Transverse colon (tissue), 4 donors: ENCODE measurements at regions not wholly inside any gene's neighbourhood (a gene's known extent, or its start where the extent isn't known, plus 50 kb on each side); places are given as distances from the start of the nearest gene placed in this dataset.

Source experiments
- DNase-seq: peaks from one replicate; pipeline ENCODE4 v3.0.0-alpha.2; 2019
- H3K27ac ChIP-seq, 4 donors: fragments of 200-600 bp; sonication (generic); 2 replicates each; pipeline ENCODE4 v1.5.1; 2016 to 2018; ENCODE audit warnings: inconsistent platforms in 4 of 4
- H3K27me3 ChIP-seq: fragments of 200-600 bp; sonication (generic); 2 replicates; pipeline ENCODE4 v1.5.1; 2017; ENCODE audit warnings: inconsistent platforms
- H3K36me3 ChIP-seq, 4 donors: fragments of 200-600 bp; sonication (generic); 2 replicates each; pipeline ENCODE4 v1.5.1; 2017 to 2019; ENCODE audit warnings: inconsistent platforms in 4 of 4
- H3K4me1 ChIP-seq, 4 donors: fragments of 200-600 bp; sonication (generic); 2 replicates each; pipeline ENCODE4 v1.5.1; 2017 to 2020; ENCODE audit warnings: inconsistent platforms in 4 of 4
- H3K4me3 ChIP-seq, 4 donors: fragments of 200-600 bp; sonication (generic); 1 replicate in 1 of 4; 2 replicates in 3 of 4; pipeline versions ENCODE4 v1.5.1 to v1.6.1; 2017 to 2019; ENCODE audit warnings: inconsistent platforms in 4 of 4
- H3K9me3 ChIP-seq, 2 donors: fragments of 200-600 bp; sonication (generic); 2 replicates each; pipeline ENCODE4 v1.5.1; 2017 to 2019; ENCODE audit warnings: inconsistent platforms in 2 of 2
- EP300 ChIP-seq: sonication (generic); formaldehyde crosslinking; IDR thresholded peaks from one replicate; pipeline ENCODE4 v1.6.1; 2017; ENCODE audit warnings: antibody characterized with exemption, low read depth
- POLR2A ChIP-seq: fragments of 450-650 bp; IDR thresholded peaks from one replicate; pipeline ENCODE4 v1.6.1; 2016; ENCODE audit warnings: antibody characterized with exemption, mild to moderate bottlenecking, moderate library complexity
- POLR2AphosphoS5 ChIP-seq, 3 donors: sonication (generic); formaldehyde crosslinking; IDR thresholded peaks; one replicate each; pipeline ENCODE4 v1.6.1; 2016; ENCODE audit warnings: antibody characterized with exemption in 3 of 3
- WGBS, 2 donors: methylation state at CpG; one replicate each; pipeline ENCODE4 v1.1.5; 2018; ENCODE audit warnings: low coverage in 1 of 2; 5-methylcytosine and 5-hydroxymethylcytosine counted together
- in situ Hi-C, 4 donors: fragments of 200-750 bp; cut with MboI; loops; one replicate each; pipeline versions ENCODE4 v1.15.0 to v1.15.1; 2017; ENCODE audit warnings: low sequenced_read_pairs in 3 of 4, low pct_ligation_motif_present in 1 of 4, low pct_unique_long_range_greater_than_20kb in 1 of 4
- intact Hi-C: fragments of 100-400 bp; cut with DNase I; formaldehyde crosslinking; loops from one replicate; pipeline ENCODE4 v1.15.1; 2023; ENCODE audit warnings: low total_unique reads
- TF ChIP-seq, protein P1 (sequence below), 5 experiments: fragments of 200-600 bp in 3 of 5; fragments of 450-650 bp in 2 of 5; sonication (generic) in 3 of 5; IDR thresholded peaks; 1 replicate in 2 of 5; 2 replicates in 3 of 5; pipeline ENCODE4 v1.5.1; 2016 to 2017; ENCODE audit warnings: antibody characterized with exemption in 5 of 5, inconsistent platforms in 3 of 5, mild to moderate bottlenecking in 2 of 5, moderate library complexity in 1 of 5

DNA sequence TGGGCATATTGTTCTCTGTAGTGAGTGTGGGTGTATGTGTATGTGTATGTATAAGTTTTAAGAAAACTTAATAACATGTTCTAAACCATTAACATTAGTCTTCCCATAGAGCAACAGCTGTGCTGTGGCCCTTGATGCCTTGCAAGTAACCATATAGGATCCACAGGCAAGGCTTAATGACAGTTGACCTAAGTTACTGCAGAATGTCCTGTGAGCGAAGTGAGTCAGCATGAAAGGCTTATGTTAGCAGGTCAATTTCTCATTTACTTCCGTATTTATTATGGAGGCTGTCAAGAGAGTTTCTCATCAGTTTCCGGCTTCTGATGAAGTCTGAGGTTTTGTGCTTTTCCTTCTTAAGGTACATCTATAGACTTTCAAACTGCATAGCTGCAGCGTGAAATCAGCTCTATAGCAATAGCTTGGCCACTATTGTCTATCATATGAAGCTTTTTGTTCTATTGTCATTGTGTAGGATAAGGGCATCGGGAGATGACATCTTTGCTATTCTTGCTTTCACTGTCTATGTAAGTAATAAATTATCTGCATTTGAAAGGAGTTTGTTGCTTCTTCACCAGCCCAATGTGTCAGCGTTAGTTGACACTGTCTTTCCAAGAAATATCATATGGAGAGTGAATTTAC is 1153.4 kb upstream of the AGA start:
- WGBS, 2 donors: 70 to 82% methylated on average over 5 to 6 of the region's 6 CpGs
- no peak for DNase-seq
- intact Hi-C loops (no loop called here), in situ Hi-C loops (no loop called here)
- no peaks in the 10 kb centered on the region for H3K36me3 ChIP-seq
- H3K9me3 ChIP-seq: no peaks in the 10 kb centered on the region
- TF ChIP-seq, protein P1, sequence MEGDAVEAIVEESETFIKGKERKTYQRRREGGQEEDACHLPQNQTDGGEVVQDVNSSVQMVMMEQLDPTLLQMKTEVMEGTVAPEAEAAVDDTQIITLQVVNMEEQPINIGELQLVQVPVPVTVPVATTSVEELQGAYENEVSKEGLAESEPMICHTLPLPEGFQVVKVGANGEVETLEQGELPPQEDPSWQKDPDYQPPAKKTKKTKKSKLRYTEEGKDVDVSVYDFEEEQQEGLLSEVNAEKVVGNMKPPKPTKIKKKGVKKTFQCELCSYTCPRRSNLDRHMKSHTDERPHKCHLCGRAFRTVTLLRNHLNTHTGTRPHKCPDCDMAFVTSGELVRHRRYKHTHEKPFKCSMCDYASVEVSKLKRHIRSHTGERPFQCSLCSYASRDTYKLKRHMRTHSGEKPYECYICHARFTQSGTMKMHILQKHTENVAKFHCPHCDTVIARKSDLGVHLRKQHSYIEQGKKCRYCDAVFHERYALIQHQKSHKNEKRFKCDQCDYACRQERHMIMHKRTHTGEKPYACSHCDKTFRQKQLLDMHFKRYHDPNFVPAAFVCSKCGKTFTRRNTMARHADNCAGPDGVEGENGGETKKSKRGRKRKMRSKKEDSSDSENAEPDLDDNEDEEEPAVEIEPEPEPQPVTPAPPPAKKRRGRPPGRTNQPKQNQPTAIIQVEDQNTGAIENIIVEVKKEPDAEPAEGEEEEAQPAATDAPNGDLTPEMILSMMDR (IDR thresholded peaks at IDR 0.05): no peak
- TF ChIP-seq EP300 (no peak), POLR2A (no peak), POLR2AphosphoS5 (IDR thresholded peaks at IDR 0.05) (no peak)
- H3K4me1 ChIP-seq: no peaks in the 10 kb centered on the region
- H3K27ac ChIP-seq: no peak overlapping the region
- H3K4me3 ChIP-seq: no peak overlapping the region
- H3K27me3 ChIP-seq: no peaks in the 10 kb centered on the region

DNA sequence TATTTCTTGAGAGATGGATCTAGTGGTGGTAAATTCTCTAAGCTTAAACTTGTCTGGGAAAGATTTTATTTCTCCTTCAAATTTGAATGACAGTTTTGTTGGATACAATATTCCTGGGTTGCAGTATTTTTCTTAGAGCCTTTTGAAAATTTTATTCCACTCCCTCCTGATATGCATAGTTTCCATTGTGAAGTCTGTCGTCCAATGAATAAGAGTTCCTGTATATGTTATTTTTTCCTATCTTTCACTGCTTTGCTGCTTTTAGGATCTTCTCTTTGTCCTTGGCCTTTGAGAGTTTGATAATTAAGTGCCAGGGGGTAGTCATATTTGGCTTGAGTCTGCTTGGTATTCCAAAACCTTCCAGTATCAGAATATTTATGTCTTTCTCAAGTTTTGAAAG is 1156.4 kb upstream of the AGA start:
- H3K9me3 ChIP-seq: no peaks in the 10 kb centered on the region
- TF ChIP-seq, protein P1 (IDR thresholded peaks at IDR 0.05): no peak
- TF ChIP-seq POLR2A (no peak), POLR2AphosphoS5 (IDR thresholded peaks at IDR 0.05) (no peak), EP300 (no peak)
- no peaks in the 10 kb centered on the region for H3K4me1 ChIP-seq
- H3K27me3 ChIP-seq: no peaks in the 10 kb centered on the region
- WGBS, 2 donors: 80 to 87% methylated on average over 1 of the region's 1 CpG
- intact Hi-C loops: no loop called here
- no peaks in the 10 kb centered on the region for H3K36me3 ChIP-seq
- no peak overlapping the region for H3K4me3 ChIP-seq
- in situ Hi-C loops: no loop called here
- H3K27ac ChIP-seq: no peak overlapping the region
- DNase-seq: no peak

DNA sequence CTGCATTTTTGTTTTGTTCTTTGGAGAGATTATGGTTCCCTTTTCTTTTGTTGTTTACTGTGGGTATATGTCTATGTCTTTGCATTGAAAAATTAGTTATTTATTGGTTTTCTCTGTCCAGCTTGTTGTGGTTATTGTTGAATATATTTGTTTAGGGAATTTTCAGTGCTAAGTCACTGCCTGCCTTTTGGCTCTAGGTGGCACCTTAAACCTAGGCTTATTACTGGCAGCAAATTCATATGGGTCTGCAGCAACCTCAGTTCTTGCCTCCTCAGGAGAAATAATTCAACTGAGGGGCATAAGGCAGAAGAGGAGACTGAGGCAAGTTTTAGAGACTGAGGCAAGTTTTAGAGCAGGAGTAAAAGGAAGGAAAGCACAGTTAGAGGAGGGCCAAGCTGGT is 1157.3 kb upstream of the AGA start:
- intact Hi-C loops (no loop called here), in situ Hi-C loops (no loop called here)
- Histone ChIP-seq H3K4me3 (no peak overlapping the region), H3K27ac (no peak overlapping the region), H3K9me3 (no peaks in the 10 kb centered on the region), H3K36me3 (no peaks in the 10 kb centered on the region), H3K27me3 (no peaks in the 10 kb centered on the region), H3K4me1 (no peaks in the 10 kb centered on the region)
- TF ChIP-seq, protein P1 (IDR thresholded peaks at IDR 0.05): no peak
- TF ChIP-seq POLR2A (no peak), POLR2AphosphoS5 (IDR thresholded peaks at IDR 0.05) (no peak), EP300 (no peak)
- no peak for DNase-seq

DNA sequence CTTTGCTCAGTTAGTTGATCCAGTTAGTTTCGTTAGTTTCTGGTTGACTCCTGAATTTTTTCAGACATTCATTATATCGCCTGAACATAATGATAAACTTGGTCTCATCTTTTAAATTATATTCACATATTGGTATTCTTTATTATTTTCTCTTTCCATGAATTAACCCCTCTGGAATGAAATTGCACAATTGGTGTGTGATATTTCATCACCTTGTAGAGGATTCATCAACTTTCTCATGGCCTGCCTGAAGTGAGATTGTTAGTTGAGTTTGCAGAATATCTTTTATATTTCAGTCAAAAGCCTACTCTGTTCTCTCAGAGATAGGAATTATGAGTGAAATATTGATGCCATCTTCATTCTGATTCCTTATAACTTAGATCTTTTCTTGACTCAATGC is 1160.6 kb upstream of the AGA start:
- in situ Hi-C loops: no loop called here
- no peaks in the 10 kb centered on the region for H3K36me3 ChIP-seq
- no peak overlapping the region for H3K4me3 ChIP-seq
- 67 to 91% methylated on average over 1 to 2 of the region's 2 CpGs for WGBS, 2 donors
- TF ChIP-seq POLR2AphosphoS5 (IDR thresholded peaks at IDR 0.05): no peak
- TF ChIP-seq, protein P1 (IDR thresholded peaks at IDR 0.05): no peak
- TF ChIP-seq EP300: no peak
- no peak for TF ChIP-seq POLR2A
- DNase-seq: no peak
- no peaks in the 10 kb centered on the region for H3K4me1 ChIP-seq
- no peak overlapping the region for H3K27ac ChIP-seq
- no peaks in the 10 kb centered on the region for H3K9me3 ChIP-seq
- H3K27me3 ChIP-seq: no peaks in the 10 kb centered on the region
- intact Hi-C loops: no loop called here
